Astrocyte (in vitro differentiated cells and primary cell): ENCODE measurements at regions not wholly inside any gene's neighbourhood (a gene's known extent, or its start where the extent isn't known, plus 50 kb on each side); places are given as distances from the start of the nearest gene placed in this dataset.

Experiments
- DNase-seq: peaks from one replicate; pipeline ENCODE4 v3.0.0-alpha.2; 2010; ENCODE audit warnings: low read depth
- FAIRE-seq: peaks from 2 replicates; lab custom pipeline; 2011; peaks lifted over from hg19 to GRCh38; lab: Jason Lieb, UNC
- H2AFZ ChIP-seq: 2 replicates; pipeline ENCODE4 v1.6.0; 2012; ENCODE audit warnings: low read depth, low read length, inconsistent platforms
- H3K27ac ChIP-seq: 2 replicates; pipeline ENCODE4 v1.5.1; 2011; ENCODE audit warnings: low read depth, low read length, inconsistent platforms
- H3K27me3 ChIP-seq: 2 replicates; pipeline ENCODE4 v1.6.0; 2011; ENCODE audit warnings: low read length, inconsistent platforms; ENCODE audit not compliant: insufficient read depth
- H3K36me3 ChIP-seq: 2 replicates; pipeline ENCODE4 v1.5.1; 2011; ENCODE audit warnings: low read length, inconsistent platforms; ENCODE audit not compliant: insufficient read depth
- H3K4me1 ChIP-seq: 2 replicates; pipeline ENCODE4 v1.5.1; 2011; ENCODE audit warnings: low read length, inconsistent platforms; ENCODE audit not compliant: insufficient read depth
- H3K4me2 ChIP-seq: 2 replicates; pipeline ENCODE4 v1.6.0; 2012; ENCODE audit warnings: low read length, inconsistent platforms
- H3K4me3 ChIP-seq: 2 replicates; pipeline ENCODE4 v1.5.1; 2011; ENCODE audit warnings: low read depth, mild to moderate bottlenecking, low read length, inconsistent platforms; ENCODE audit not compliant: insufficient read depth
- H3K79me2 ChIP-seq: 2 replicates; pipeline ENCODE4 v1.6.0; 2012; ENCODE audit warnings: mild to moderate bottlenecking, low read length, inconsistent platforms; ENCODE audit not compliant: insufficient read depth
- H3K9ac ChIP-seq: 2 replicates; pipeline ENCODE4 v1.6.0; 2012; ENCODE audit warnings: mild to moderate bottlenecking, low read length, inconsistent platforms
- H3K9me3 ChIP-seq: 2 replicates; pipeline ENCODE4 v1.5.1; 2012; ENCODE audit warnings: low read depth, mild to moderate bottlenecking, low read length, inconsistent platforms; ENCODE audit not compliant: insufficient read depth
- H4K20me1 ChIP-seq: 2 replicates; pipeline ENCODE4 v1.6.0; 2012; ENCODE audit warnings: low read length, inconsistent platforms; ENCODE audit not compliant: insufficient read depth
- H3K27ac Mint-ChIP-seq: one replicate; pipeline ENCODE4 v1.8.0; 2021; ENCODE audit warnings: mild to moderate bottlenecking, mixed read lengths; ENCODE audit not compliant: unreplicated experiment
- H3K27me3 Mint-ChIP-seq: one replicate; pipeline ENCODE4 v1.8.0; 2021; ENCODE audit warnings: low read depth, mixed read lengths; ENCODE audit not compliant: unreplicated experiment
- H3K36me3 Mint-ChIP-seq: one replicate; pipeline ENCODE4 v1.8.0; 2021; ENCODE audit warnings: low read depth, mixed read lengths; ENCODE audit not compliant: unreplicated experiment
- H3K4me1 Mint-ChIP-seq: one replicate; pipeline ENCODE4 v1.8.0; 2021; ENCODE audit warnings: low read depth, mixed read lengths; ENCODE audit not compliant: unreplicated experiment
- H3K4me3 Mint-ChIP-seq: one replicate; pipeline ENCODE4 v1.8.0; 2021; ENCODE audit warnings: mild to moderate bottlenecking, moderate library complexity, mixed read lengths; ENCODE audit not compliant: unreplicated experiment
- H3K9me3 Mint-ChIP-seq: one replicate; pipeline ENCODE4 v1.8.0; 2021; ENCODE audit warnings: mild to moderate bottlenecking, mixed read lengths; ENCODE audit not compliant: unreplicated experiment
- CTCF ChIP-seq: IDR thresholded peaks from 2 replicates; pipeline ENCODE4 v1.5.1; 2011; ENCODE audit warnings: low read depth, mild to moderate bottlenecking, inconsistent platforms, low read length, moderate library complexity; ENCODE audit not compliant: insufficient read depth
- EZH2 ChIP-seq: IDR thresholded peaks from 2 replicates; pipeline ENCODE4 v1.6.1; 2012; ENCODE audit warnings: mild to moderate bottlenecking, low read length, inconsistent platforms; ENCODE audit not compliant: insufficient read depth

GRCh38 chr12:63508543-63508942, 159.8 kb downstream of the DPY19L2 start:
- peaks cover 2% of the 10 kb centered on the region for H3K9me3 Mint-ChIP-seq
- H3K27me3 Mint-ChIP-seq: no peaks in the 10 kb centered on the region
- H3K27ac Mint-ChIP-seq: no peak overlapping the region
- no peak for DNase-seq
- no peak for FAIRE-seq
- H3K4me2 ChIP-seq: no peak overlapping the region
- H3K4me1 Mint-ChIP-seq: no peaks in the 10 kb centered on the region
- no peak overlapping the region for H3K27ac ChIP-seq
- no peaks in the 10 kb centered on the region for H3K79me2 ChIP-seq
- H3K27me3 ChIP-seq: no peaks in the 10 kb centered on the region
- H3K9me3 ChIP-seq: no peaks in the 10 kb centered on the region
- no peaks in the 10 kb centered on the region for H3K4me1 ChIP-seq
- no peak for TF ChIP-seq EZH2
- TF ChIP-seq CTCF: no peak
- no peaks in the 10 kb centered on the region for H3K36me3 Mint-ChIP-seq
- no peaks in the 10 kb centered on the region for H4K20me1 ChIP-seq
- H3K36me3 ChIP-seq: no peaks in the 10 kb centered on the region
- no peak overlapping the region for H2AFZ ChIP-seq
- H3K9ac ChIP-seq: no peak overlapping the region
- H3K4me3 ChIP-seq: no peak overlapping the region
- H3K4me3 Mint-ChIP-seq: no peak overlapping the region

GRCh38 chr12:63499567-63499966, 168.7 kb downstream of the DPY19L2 start:
- FAIRE-seq: no peak
- no peaks in the 10 kb centered on the region for H3K27me3 ChIP-seq
- no peaks in the 10 kb centered on the region for H3K4me1 ChIP-seq
- no peak overlapping the region for H3K27ac ChIP-seq
- DNase-seq: no peak
- Mint-ChIP-seq H3K36me3 (no peaks in the 10 kb centered on the region), H3K4me1 (no peaks in the 10 kb centered on the region), H3K27me3 (no peaks in the 10 kb centered on the region), H3K9me3 (peaks cover 5% of the 10 kb centered on the region), H3K27ac (no peak overlapping the region), H3K4me3 (no peak overlapping the region)
- peaks cover 3% of the 10 kb centered on the region for H3K9me3 ChIP-seq
- H3K36me3 ChIP-seq: no peaks in the 10 kb centered on the region
- no peaks in the 10 kb centered on the region for H3K79me2 ChIP-seq
- TF ChIP-seq EZH2 (no peak), CTCF (no peak)
- no peak overlapping the region for H3K4me3 ChIP-seq
- no peak overlapping the region for H3K4me2 ChIP-seq
- no peaks in the 10 kb centered on the region for H4K20me1 ChIP-seq
- H2AFZ ChIP-seq: no peak overlapping the region
- no peak overlapping the region for H3K9ac ChIP-seq

- DNase-seq (no peak), FAIRE-seq (no peak)
- Mint-ChIP-seq H3K4me1 (no peaks in the 10 kb centered on the region), H3K9me3 (peaks cover 5% of the 10 kb centered on the region), H3K4me3 (no peak overlapping the region), H3K36me3 (no peaks in the 10 kb centered on the region), H3K27ac (no peak overlapping the region), H3K27me3 (no peaks in the 10 kb centered on the region)
- TF ChIP-seq EZH2 (no peak), CTCF (no peak)
- no peak overlapping the region for H3K9ac ChIP-seq
- no peak overlapping the region for H3K4me2 ChIP-seq
- no peaks in the 10 kb centered on the region for H3K4me1 ChIP-seq
- no peaks in the 10 kb centered on the region for H3K27me3 ChIP-seq
- H2AFZ ChIP-seq: no peak overlapping the region
- no peaks in the 10 kb centered on the region for H3K79me2 ChIP-seq
- no peak overlapping the region for H3K4me3 ChIP-seq
- H3K36me3 ChIP-seq: no peaks in the 10 kb centered on the region
- H4K20me1 ChIP-seq: no peaks in the 10 kb centered on the region
- H3K9me3 ChIP-seq: peaks cover 3% of the 10 kb centered on the region
- H3K27ac ChIP-seq: no peak overlapping the region
Measured at GRCh38 chr12:63498239-63498638, 170.1 kb downstream of the DPY19L2 start.
